IgD-negative memory B cell (primary cell): ENCODE measurements at regions not wholly inside any gene's neighbourhood (a gene's known extent, or its start where the extent isn't known, plus 50 kb on each side); places are given as distances from the start of the nearest gene placed in this dataset.

Experiments used
- H3K27ac Mint-ChIP-seq, 3 donors: one replicate each; pipeline ENCODE4 v1.8.0; 2020 to 2022; ENCODE audit warnings: mild to moderate bottlenecking in 3 of 3, mixed read lengths in 3 of 3, moderate library complexity in 1 of 3
- H3K27me3 Mint-ChIP-seq: one replicate; pipeline ENCODE4 v1.8.0; 2021; ENCODE audit warnings: mixed read lengths
- H3K36me3 Mint-ChIP-seq: one replicate; pipeline ENCODE4 v1.8.0; 2020; ENCODE audit warnings: mild to moderate bottlenecking, mixed read lengths
- H3K4me1 Mint-ChIP-seq, 3 donors: one replicate each; pipeline ENCODE4 v1.8.0; 2020 to 2022; ENCODE audit warnings: mixed read lengths in 3 of 3, mild to moderate bottlenecking in 1 of 3
- H3K4me3 Mint-ChIP-seq, 4 donors: one replicate each; pipeline ENCODE4 v1.8.0; 2020 to 2022; ENCODE audit warnings: mild to moderate bottlenecking in 4 of 4, mixed read lengths in 4 of 4, moderate library complexity in 3 of 4
- H3K9me3 Mint-ChIP-seq, 3 donors: one replicate each; pipeline ENCODE4 v1.8.0; 2020 to 2021; ENCODE audit warnings: mixed read lengths in 3 of 3, mild to moderate bottlenecking in 1 of 3

GRCh38 chr4:138964716-138965426, 50.7 kb upstream of the NOCT start:
- no peak overlapping the region for H3K4me3 Mint-ChIP-seq
- no peak overlapping the region for H3K27ac Mint-ChIP-seq
- H3K36me3 Mint-ChIP-seq, result peaks cover 2% of the 10 kb centered on the region
- H3K4me1 Mint-ChIP-seq, result peaks cover 0 to 4% (median 2%) of the 10 kb centered on the region in 3 donors
- H3K27me3 Mint-ChIP-seq, result no peaks in the 10 kb centered on the region
- H3K9me3 Mint-ChIP-seq, result no peaks in the 10 kb centered on the region

DNA sequence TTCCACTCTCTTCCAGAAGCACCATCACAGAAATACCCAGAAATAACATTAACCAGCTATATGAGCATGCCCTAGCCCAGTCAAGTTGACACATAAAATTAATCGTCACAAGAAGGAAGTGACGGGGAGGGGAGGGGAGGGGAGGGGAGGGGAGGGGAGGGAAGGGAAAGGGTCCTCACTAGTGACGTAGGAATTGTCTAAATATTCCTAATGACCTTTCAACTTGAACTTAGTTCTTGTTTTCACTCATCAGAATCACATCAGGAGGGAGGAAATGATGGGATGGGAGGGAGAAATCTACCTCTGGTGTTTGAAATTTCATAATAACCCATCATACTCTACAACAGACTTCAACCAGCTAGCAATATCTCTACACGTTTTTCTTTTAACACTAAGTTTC, 52.2 kb upstream of the NOCT start:
- Mint-ChIP-seq H3K4me1 (peaks cover 0 to 2% (median 2%) of the 10 kb centered on the region in 3 donors), H3K27ac (no peak overlapping the region), H3K4me3 (no peak overlapping the region), H3K9me3 (peaks cover 0 to 1% (median 0%) of the 10 kb centered on the region in 3 donors), H3K27me3 (no peaks in the 10 kb centered on the region), H3K36me3 (peaks cover 2% of the 10 kb centered on the region)

DNA sequence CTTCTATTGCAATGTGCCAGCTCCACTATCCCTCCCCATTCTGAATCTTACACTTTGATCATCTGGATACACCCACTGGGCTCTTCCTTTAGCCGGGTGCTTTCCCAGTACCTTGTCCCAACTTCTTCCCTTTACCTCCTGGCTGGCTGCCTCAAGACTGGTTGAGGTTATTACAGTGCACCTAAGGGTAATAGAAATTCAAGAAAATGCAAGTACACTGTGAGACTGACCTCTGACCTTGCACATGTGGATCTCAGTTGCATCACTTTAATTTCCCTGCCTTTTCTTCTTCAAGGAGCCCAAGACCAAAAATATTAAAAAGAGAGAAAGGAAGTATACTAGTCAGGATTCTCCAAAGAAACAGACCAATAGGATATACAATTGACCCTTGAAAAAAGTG, 53.9 kb upstream of the NOCT start:
- peaks cover 0 to 1% (median 0%) of the 10 kb centered on the region in 3 donors for H3K4me1 Mint-ChIP-seq
- no peak overlapping the region for H3K4me3 Mint-ChIP-seq
- peaks cover 0 to 2% (median 0%) of the 10 kb centered on the region in 3 donors for H3K9me3 Mint-ChIP-seq
- peaks cover 9% of the 10 kb centered on the region for H3K27me3 Mint-ChIP-seq
- peaks cover 2% of the 10 kb centered on the region for H3K36me3 Mint-ChIP-seq
- no peak overlapping the region for H3K27ac Mint-ChIP-seq

DNA sequence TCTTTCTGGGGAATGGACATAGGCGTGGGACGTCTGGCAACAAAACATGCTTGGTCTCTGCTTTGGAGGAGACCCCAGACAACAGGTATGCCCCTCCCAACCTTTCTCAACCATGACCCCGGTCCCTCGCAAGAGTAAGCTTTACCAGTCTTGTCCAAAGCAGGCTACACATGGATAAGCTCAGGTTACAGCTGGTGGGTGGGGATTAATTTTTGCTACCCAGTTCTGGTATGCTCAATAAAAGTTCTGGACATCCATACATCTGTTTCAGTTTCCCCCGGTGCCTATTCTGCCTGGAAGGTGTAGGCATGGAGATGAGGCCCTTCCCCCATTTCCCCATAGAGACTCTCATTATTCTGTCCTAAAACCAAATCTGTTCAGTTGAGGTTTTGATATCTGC, 54.5 kb upstream of the NOCT start:
- Mint-ChIP-seq H3K36me3 (peaks cover 2% of the 10 kb centered on the region), H3K27me3 (peaks cover 14% of the 10 kb centered on the region), H3K27ac (no peak overlapping the region), H3K4me3 (no peak overlapping the region), H3K9me3 (peaks cover 0 to 2% (median 0%) of the 10 kb centered on the region in 3 donors), H3K4me1 (peaks cover 0 to 1% (median 0%) of the 10 kb centered on the region in 3 donors)

DNA sequence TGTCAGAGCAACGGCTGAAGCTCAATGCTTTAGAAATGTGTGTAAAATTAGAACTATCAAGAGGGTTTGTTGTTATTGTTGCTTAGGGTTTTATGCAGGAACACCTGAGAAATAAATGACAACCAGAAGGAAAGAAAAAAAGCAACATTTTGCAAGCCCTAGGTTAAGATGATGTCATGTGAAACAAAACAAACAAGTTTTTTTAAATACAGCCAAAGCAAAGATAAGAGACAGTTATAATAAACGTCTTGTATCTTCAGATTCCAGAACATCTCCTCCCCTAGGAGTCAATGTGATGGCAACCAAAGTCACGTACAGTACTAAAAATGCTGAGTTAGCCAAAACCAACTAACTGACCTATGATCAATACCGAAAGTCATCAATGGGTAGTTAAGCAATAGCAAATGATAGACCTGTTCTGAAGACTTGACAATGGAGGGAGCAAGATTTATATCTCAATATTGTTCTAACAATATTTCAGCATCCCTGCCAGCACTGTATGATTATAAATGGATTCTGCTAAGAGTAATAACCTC, 55.3 kb upstream of the NOCT start:
- Mint-ChIP-seq H3K27me3 (peaks cover 14% of the 10 kb centered on the region), H3K36me3 (peaks cover 2% of the 10 kb centered on the region), H3K4me3 (no peak overlapping the region), H3K27ac (no peak overlapping the region), H3K9me3 (peaks cover 0 to 2% (median 0%) of the 10 kb centered on the region in 3 donors), H3K4me1 (peaks cover 0 to 1% (median 0%) of the 10 kb centered on the region in 3 donors)

DNA sequence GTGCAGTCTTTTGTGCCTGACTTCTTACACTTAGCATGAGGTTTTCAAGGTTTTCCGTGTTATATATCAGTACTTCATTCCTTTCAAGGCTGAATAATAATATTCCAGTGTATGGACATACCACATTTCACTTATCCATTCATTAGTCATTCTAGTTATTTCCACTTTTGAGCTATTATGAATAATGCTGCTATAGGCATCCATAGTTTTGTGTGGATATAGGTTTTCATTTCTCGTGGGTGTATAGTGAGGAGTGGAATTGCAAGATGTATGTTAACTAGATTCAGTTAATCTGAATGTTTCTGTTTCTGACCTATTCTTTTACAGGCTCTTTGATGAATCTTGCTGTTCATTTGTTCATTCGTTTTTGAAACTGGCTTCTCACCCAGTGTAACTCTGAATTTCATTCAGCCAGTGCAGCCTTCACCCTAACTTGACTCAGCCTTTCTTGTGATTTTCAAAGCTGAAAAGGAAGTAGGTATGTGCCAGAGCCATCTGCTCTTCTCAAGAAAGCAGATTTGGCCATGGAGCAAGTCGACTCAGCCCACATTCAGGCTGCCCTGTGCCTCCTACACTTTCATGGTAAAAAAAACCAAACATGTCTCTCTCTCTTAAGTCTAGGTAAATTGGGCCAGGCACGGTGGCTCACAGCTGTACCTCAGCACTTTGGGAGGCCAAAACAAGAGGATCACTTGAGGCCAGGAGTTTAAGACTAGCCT, 56.3 kb upstream of the NOCT start:
- H3K4me3 Mint-ChIP-seq, result no peak overlapping the region
- peaks cover 0 to 1% (median 0%) of the 10 kb centered on the region in 3 donors for H3K4me1 Mint-ChIP-seq
- peaks cover 16% of the 10 kb centered on the region for H3K27me3 Mint-ChIP-seq
- H3K27ac Mint-ChIP-seq, result no peak overlapping the region
- peaks cover 0 to 2% (median 0%) of the 10 kb centered on the region in 3 donors for H3K9me3 Mint-ChIP-seq
- peaks cover 2% of the 10 kb centered on the region for H3K36me3 Mint-ChIP-seq

DNA sequence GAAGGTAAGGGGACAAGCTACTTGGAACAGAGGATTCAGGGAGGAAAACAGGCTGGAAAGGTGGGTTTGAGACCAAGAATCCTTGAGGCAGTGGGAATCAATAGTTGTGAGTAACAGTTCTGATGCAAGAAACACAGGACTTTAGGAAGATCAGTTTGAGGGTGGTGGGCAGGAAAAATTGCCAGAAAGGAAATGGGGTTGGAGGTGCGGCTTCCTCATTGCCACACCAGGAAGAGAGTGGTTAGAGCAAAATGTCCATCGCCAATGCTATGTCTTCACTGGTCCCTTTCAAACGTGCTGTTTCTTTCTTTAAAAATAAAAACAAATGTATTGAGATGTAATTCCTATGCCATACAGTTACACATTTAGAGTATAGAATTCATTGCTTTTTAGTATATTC, 57.1 kb upstream of the NOCT start:
- no peak overlapping the region for H3K4me3 Mint-ChIP-seq
- peaks cover 2% of the 10 kb centered on the region for H3K36me3 Mint-ChIP-seq
- peaks cover 0 to 2% (median 0%) of the 10 kb centered on the region in 3 donors for H3K9me3 Mint-ChIP-seq
- H3K27me3 Mint-ChIP-seq, result peaks cover 16% of the 10 kb centered on the region
- peaks cover 0 to 1% (median 0%) of the 10 kb centered on the region in 3 donors for H3K4me1 Mint-ChIP-seq
- peak overlapping the region in 1 of 3 donors; percentile 6 for H3K27ac Mint-ChIP-seq

- H3K27me3 Mint-ChIP-seq, result peaks cover 16% of the 10 kb centered on the region
- no peaks in the 10 kb centered on the region for H3K36me3 Mint-ChIP-seq
- H3K4me1 Mint-ChIP-seq, result peaks cover 0 to 1% (median 0%) of the 10 kb centered on the region in 3 donors
- no peak overlapping the region for H3K4me3 Mint-ChIP-seq
- H3K9me3 Mint-ChIP-seq, result peaks cover 0 to 2% (median 0%) of the 10 kb centered on the region in 3 donors
- no peak overlapping the region for H3K27ac Mint-ChIP-seq
Observed at GRCh38 chr4:138957302-138957701, 58.3 kb upstream of the NOCT start.

GRCh38 chr4:138954428-138954827, 61.2 kb upstream of the NOCT start:
- Mint-ChIP-seq H3K9me3 (peaks cover 0 to 2% (median 0%) of the 10 kb centered on the region in 3 donors), H3K4me3 (no peak overlapping the region), H3K27me3 (peaks cover 16% of the 10 kb centered on the region), H3K4me1 (peaks cover 0 to 1% (median 0%) of the 10 kb centered on the region in 3 donors), H3K36me3 (no peaks in the 10 kb centered on the region), H3K27ac (no peak overlapping the region)

- no peak overlapping the region for H3K27ac Mint-ChIP-seq
- no peak overlapping the region for H3K4me3 Mint-ChIP-seq
- peaks cover 0 to 1% (median 0%) of the 10 kb centered on the region in 3 donors for H3K4me1 Mint-ChIP-seq
- H3K36me3 Mint-ChIP-seq, result no peaks in the 10 kb centered on the region
- H3K27me3 Mint-ChIP-seq, result peaks cover 16% of the 10 kb centered on the region
- H3K9me3 Mint-ChIP-seq, result peaks cover 0 to 2% (median 0%) of the 10 kb centered on the region in 3 donors
Observed at GRCh38 chr4:138953961-138954371, 61.6 kb upstream of the NOCT start.

GRCh38 chr4:138952411-138952810, 63.2 kb upstream of the NOCT start:
- Mint-ChIP-seq H3K36me3 (no peaks in the 10 kb centered on the region), H3K9me3 (no peaks in the 10 kb centered on the region), H3K27ac (no peak overlapping the region), H3K4me3 (no peak overlapping the region), H3K4me1 (no peaks in the 10 kb centered on the region), H3K27me3 (peaks cover 14% of the 10 kb centered on the region)

GRCh38 chr4:138951764-138952163, 63.8 kb upstream of the NOCT start:
- Mint-ChIP-seq H3K36me3 (no peaks in the 10 kb centered on the region), H3K4me3 (no peak overlapping the region), H3K27ac (no peak overlapping the region), H3K27me3 (peaks cover 7% of the 10 kb centered on the region), H3K9me3 (no peaks in the 10 kb centered on the region), H3K4me1 (no peaks in the 10 kb centered on the region)

DNA sequence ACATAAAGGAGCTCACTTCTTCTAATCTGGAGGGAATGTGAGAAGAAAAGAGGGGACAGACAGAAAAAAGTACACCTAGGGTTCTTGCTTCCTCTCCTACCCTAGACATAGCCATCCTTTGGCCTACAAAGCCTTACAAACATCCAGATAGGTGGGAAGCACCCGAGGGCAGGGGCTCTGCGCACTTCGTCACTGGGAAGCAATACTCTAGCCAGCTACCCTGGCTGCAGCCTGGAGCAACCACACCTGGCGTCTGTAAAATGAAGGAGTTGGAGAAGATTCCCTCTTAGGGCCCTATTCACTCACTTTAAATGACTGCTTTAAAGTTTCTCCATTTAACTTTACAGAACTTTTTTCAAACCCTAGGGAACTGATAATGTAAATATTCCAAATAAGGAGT, 65.7 kb upstream of the NOCT start:
- Mint-ChIP-seq H3K27me3 (peaks cover 1% of the 10 kb centered on the region), H3K4me1 (no peaks in the 10 kb centered on the region)

GRCh38 chr4:138948918-138949317, 66.7 kb upstream of the NOCT start:
- Mint-ChIP-seq H3K27ac (no peak overlapping the region), H3K4me3 (no peak overlapping the region), H3K27me3 (no peaks in the 10 kb centered on the region), H3K36me3 (no peaks in the 10 kb centered on the region), H3K9me3 (peaks cover 0 to 3% (median 0%) of the 10 kb centered on the region in 3 donors), H3K4me1 (no peaks in the 10 kb centered on the region)

More for the DNA sequence above, 65.7 kb upstream of the NOCT start:
- Mint-ChIP-seq H3K36me3 (no peaks in the 10 kb centered on the region), H3K9me3 (peaks cover 0 to 3% (median 0%) of the 10 kb centered on the region in 3 donors), H3K4me3 (no peak overlapping the region), H3K27ac (no peak overlapping the region)

DNA sequence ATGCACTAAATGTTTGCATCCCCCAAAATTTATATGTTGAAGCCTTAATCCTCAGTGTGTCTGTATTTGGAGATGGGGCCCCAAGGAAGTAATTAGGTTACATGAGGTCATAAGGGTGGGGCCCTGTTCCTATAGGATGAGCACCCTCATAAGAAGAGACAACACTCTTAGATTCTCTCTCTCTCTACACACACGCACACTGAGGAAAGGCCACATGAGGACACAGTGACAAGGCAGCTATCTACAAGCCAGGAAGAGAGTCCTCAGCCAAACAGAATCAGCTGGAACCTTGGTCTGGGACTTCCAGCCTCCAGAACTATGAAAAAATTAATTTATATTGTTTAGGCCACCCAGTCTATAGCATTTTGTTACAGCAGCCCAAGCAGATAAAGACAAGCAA, 69.3 kb upstream of the NOCT start:
- Mint-ChIP-seq H3K9me3 (peaks cover 0 to 3% (median 0%) of the 10 kb centered on the region in 3 donors), H3K27me3 (no peaks in the 10 kb centered on the region), H3K4me3 (no peak overlapping the region), H3K36me3 (no peaks in the 10 kb centered on the region), H3K4me1 (no peaks in the 10 kb centered on the region), H3K27ac (no peak overlapping the region)
